AG08395 (cell line): ENCODE measurements at regions not wholly inside any gene's neighbourhood (a gene's known extent, or its start where the extent isn't known, plus 50 kb on each side); places are given as distances from the start of the nearest gene placed in this dataset.

Experiments
- DNase-seq: peaks from one replicate; pipeline ENCODE4 v3.0.0; 2012; ENCODE audit warnings: mixed read lengths, low spot score

DNA sequence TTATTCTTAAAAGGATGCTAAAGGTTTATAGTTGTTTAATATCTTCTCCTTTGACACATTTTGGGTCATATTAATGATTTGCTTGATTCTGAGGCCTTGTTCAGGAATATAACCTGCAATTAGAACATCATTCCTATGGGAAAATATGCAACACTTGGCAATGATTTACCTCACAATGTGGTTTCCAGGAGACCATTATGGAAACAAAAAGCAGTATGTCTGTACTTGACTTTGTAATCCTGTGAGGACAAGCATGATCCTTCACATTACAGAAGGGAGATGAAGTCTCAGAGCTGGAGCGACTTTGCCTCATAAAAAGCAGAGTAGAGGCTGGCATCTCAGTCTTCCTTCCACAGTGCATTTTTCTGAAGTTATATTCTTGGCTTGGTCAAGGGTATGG, 57.0 kb upstream of the CDCA7L start:
- no peak for DNase-seq

DNA sequence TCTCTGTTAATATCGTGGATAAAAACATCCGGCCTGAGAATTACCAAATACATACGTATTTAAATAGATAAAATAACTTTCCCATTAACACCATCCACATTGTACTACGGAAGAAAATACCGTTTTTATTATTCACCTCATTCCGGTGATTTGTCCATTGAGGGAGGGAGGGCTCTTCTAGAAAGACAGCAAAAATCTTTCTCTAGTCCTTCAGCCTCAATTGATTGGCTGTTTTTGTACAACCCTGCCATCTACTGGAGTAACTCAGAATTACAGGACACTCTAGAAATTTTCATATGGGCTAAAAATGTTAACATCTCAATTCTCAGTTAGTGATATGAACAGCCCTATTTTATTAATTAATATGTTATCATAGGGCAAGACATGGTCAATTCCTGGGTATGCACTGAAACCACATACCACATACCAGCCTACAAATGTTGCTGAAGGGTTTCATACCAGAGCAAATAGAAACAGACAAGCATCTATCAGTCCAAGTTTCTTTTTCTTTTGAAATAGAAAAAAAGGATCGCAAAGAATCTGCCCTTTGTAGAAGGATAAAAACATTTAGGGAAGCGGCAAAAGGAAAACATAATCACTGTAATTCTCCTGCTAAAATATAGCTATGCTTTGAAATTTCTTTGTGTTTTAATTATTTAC, 55.8 kb upstream of the CDCA7L start:
- peak; percentile 89 for DNase-seq

- DNase-seq, result no peak
Observed at GRCh38 chr7:21999896-22000295, 54.2 kb upstream of the CDCA7L start.

- no peak for DNase-seq
Observed at GRCh38 chr7:21996641-21997040, 50.9 kb upstream of the CDCA7L start.
